ENCODE measurements at regions not wholly inside any gene's neighbourhood (a gene's known extent, or its start where the extent isn't known, plus 50 kb on each side); places are given as distances from the start of the nearest gene placed in this dataset.

DNA sequence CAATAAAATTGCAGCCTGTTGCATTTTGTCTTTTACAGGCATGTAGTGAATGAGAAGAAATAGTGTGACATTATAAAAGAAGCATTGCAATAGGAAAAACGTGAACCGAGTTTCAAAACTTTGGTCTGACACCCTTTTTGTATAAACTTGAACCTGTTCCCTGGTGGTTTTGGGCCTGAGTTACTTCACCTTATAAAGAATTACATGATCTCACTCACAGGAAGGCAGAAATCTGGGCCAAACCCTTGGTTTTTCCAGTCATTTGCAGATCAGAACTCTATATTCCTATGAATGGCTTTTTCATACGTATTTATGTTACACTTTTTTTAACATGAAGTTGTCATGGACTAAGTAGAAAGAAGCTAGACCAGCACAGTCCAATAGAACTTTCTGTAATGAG lies 138.5 kb upstream of the FLRT2 start:
- DNase-seq (ENCODE audit: low spot score) = no peak

- no peak for DNase-seq (ENCODE audit: low spot score)
Observed at GRCh38 chr14:85391892-85392291, 138.1 kb upstream of the FLRT2 start.

DNA sequence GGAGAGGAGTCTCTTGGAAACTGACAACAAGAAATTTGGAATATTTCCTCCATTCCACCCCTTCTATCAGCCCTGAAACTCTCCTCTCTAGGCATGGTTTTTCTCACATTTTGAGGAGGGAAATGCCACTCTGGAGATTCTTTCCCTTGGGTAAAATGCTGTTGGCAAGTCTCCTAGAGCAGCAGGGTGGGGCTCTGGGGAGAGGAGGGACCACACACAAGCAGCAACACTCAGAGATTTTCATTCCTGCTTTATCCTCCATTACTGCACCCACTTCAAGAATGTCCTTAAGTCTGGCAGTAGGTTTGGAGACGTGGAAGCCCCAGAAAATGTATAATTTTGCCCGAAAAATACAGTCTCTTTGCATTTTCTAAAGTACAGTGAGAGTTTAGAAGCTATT lies 130.8 kb upstream of the FLRT2 start:
- DNase-seq (ENCODE audit: low spot score) = no peak

GRCh38 chr14:85400678-85401077 lies 129.3 kb upstream of the FLRT2 start:
- no peak for DNase-seq (ENCODE audit: low spot score)

- DNase-seq (ENCODE audit: low spot score) = no peak
Observed at GRCh38 chr14:85401384-85401783, 128.6 kb upstream of the FLRT2 start.

DNA sequence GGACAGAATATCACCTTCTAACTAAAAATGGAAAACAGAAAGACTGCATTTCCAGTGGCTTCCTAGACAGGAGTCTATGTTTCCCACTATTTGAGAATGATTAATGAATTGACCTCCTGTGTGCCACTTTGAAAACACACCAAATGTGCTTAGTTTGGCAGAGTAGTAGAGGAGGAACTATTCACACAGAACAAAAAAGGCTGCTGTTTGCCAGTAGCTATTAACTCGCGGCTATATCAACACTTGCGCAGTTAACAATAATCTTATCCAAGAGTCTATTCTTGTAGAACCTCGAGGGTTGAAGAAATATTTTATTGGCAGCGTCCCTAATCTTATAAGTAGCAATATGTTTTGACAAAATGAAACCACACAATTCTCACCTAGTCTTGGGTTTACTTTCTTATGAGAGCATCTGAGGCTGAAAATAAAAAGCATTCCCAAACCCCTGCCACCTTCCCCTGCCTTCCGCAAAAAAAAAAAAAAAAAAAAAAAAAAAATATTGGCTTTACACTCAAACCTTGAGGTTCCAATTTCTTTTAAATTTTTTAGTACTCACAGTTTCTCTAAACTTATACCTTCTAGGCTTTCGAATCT lies 127.3 kb upstream of the FLRT2 start:
- no peak for DNase-seq (ENCODE audit: low spot score)

- no peak for DNase-seq (ENCODE audit: low spot score)
Observed at GRCh38 chr14:85409481-85410210, 120.3 kb upstream of the FLRT2 start.

DNA sequence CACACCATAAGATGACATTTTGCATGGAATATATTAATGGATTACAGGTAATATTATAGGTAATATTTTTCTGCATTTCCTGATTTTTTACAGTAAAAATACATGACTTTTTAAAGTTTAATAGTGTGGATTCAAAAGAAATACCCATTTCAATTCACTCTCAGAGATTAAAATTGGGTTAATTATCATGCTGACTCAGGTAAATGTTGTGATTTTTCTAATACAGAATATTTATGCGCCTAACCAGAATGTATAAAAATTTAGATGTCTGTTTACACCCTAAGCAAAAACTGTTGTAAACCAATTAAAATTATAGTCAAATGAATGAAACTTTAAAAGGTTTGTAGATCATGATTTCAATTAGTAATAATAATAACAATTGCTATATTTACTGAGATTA lies 117.2 kb upstream of the FLRT2 start:
- no peak for DNase-seq (ENCODE audit: low spot score)

DNA sequence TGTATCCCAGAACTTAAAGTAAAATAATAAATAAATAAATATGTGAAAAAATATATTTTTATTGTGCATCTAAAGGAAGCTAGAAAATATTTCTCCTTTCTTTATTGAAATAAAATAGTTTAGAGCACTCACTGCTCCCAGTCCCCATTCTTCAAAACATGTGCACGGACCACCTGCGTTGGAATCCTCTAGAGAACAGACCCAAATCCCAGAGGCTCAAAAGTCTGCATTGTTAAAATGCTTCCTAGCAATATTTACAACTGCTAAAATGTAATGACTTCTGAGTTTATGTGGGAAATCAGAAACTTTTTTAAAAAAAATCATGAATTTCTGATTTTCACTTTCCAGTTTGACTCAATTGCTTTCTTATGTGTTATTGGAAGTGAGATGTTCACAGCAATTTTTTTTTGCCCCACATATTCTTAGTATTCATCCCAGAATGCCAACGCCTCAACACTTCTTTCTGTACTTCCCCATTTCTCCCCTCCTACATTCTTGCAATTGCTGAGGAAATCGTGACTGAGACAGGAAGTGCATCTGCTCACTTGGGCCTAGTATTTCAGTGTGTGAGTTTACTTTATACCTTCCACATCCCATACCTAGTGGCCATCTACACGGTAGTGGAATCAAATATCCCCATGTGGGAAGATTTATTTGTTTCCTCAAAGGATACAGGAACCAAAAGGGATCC lies 116.0 kb upstream of the FLRT2 start:
- no peak for DNase-seq (ENCODE audit: low spot score)

DNA sequence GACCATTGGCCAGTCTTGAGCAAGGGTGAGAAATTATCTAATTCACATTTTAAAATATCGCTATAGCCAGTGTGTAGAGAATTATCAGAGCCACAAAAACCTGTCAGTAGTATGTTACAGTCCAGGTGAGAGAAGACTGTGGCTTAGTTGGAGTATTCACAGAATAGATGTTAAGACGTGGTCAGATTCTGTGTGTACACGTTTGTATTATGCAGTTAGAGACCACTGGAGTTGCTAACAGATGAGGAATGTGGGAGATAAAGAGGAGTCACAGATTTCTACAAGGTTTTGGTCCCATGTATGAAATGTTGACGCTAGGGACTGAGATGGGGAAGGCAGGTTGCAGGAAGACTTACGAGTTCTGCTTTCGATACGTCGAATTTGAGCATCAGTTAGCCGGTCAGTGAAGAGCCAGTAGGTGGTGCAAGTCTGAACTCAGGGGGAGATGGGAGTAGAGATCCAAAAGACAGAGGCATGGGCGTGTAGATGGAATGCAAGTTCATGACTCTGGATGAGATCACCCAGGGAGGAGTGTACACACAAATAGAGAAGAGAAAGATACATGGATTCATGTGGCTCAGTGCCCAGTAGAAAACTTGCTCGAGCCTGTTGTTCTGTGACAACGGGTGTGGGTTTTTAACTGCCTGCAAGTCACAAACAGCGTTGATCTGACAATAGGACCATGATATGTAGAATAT lies 114.8 kb upstream of the FLRT2 start:
- DNase-seq (ENCODE audit: low spot score) = no peak

DNA sequence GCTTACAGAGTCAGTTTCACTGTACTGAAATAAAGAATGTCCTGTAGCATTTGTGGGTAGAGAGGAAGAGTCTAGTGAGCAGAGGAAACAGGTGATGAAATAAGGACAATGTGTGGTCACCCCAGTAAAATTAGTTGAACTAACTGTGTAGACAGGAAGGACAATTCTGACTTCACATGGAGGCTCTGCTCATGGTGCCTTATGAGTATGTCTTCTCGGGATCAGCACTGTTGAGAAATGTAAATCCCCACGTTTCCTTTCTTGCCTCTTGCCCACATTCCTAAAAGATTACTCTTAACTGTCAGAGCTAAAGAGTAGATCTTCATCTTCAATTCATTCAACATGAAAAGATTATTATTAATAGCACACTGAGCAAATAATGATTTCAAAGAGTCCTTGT lies 113.2 kb upstream of the FLRT2 start:
- DNase-seq (ENCODE audit: low spot score) = no peak

DNA sequence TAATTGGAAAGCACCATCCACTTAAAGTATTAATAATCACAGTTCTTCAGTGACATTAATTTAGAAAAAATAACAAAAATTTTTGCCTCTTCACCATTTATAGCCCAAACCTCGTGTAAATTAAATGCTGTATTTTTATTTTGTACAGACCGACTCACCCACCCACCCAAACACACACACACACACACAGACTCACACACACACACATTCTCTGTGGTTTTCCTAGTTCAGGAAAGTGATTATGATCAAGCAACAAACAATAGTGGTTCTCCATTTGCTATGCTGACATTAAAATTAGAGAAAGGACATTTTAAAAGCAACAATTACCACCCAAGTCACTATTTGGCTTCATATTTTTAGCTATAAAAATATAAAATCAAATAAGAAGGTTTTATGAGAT lies 112.5 kb upstream of the FLRT2 start:
- DNase-seq (ENCODE audit: low spot score) = no peak

- DNase-seq (ENCODE audit: low spot score) = no peak
Observed at GRCh38 chr14:85418721-85419120, 111.2 kb upstream of the FLRT2 start.

DNA sequence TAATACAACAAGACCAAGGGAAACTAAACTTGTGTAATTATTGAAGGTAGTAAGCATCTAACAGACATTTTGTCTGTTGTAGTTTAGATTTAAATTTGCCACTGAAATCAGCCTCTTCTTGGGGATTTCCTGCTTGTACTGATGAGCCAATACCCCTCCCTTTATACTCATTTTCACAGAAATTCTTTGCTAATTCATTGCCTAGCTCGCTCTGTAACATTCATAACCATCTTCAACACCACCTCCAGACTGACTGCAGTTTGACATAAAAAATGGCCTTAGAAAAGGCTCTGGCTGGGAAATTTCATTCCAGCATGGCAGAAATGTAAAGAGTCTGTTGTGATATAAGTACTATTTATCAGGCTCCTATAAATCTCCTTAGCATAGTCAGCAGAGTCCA lies 109.7 kb upstream of the FLRT2 start:
- no peak for DNase-seq (ENCODE audit: low spot score)

GRCh38 chr14:85420707-85421106 lies 109.2 kb upstream of the FLRT2 start:
- DNase-seq (ENCODE audit: low spot score) = no peak

DNA sequence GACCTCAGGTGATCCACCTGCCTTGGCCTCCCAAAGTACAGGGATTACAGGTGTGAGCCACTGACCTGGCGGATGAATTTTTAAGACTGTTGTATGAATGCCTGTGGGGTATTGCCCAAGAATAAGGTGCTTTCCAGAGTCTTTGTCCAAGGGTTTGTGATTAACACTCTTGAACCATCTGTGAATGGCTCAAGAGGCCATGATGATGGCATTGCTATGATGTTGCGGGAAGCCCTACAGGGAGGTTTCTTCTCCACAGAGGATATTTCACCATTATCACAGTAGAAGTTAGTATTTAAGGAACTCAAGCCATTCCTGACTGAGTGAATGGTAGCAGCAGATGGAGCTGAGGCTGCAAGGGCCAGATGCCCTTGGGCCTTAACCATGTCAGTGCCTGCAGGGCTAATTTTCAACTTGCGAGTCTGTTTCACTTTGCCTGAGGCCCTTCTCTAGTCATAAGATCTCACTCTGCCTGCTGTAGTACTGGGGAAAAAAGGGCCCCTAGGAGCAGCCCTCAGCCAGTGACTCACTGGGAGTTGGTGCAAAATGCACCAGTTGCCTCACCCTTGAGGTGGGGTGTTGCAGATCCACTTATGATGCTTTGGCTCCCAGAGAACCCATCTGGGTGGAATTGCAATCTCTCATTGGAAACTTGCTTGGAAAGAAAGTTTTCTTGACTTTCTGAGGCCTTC lies 108.6 kb upstream of the FLRT2 start:
- DNase-seq (ENCODE audit: low spot score) = no peak

DNA sequence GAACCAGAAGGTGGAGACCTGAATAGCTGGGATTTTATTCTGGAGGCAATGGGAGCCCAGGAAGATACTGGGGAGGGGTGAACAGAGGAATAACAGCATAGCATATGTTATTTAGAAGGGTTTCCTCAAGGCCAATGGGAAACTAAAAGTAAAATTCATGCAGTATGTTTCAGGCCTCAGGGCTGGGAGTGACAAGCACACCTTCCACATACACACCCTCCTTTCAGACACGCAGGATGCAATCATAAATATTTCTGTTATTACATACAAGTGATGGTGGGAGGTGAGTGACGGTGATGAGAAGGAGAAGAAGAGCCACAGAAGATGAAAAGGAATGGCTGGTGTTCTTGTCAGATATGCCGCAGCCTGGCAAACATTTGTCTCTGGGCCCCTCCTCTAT lies 106.1 kb upstream of the FLRT2 start:
- no peak for DNase-seq (ENCODE audit: low spot score)

GRCh38 chr14:85425507-85425906 lies 104.4 kb upstream of the FLRT2 start:
- DNase-seq (ENCODE audit: low spot score) = no peak

DNA sequence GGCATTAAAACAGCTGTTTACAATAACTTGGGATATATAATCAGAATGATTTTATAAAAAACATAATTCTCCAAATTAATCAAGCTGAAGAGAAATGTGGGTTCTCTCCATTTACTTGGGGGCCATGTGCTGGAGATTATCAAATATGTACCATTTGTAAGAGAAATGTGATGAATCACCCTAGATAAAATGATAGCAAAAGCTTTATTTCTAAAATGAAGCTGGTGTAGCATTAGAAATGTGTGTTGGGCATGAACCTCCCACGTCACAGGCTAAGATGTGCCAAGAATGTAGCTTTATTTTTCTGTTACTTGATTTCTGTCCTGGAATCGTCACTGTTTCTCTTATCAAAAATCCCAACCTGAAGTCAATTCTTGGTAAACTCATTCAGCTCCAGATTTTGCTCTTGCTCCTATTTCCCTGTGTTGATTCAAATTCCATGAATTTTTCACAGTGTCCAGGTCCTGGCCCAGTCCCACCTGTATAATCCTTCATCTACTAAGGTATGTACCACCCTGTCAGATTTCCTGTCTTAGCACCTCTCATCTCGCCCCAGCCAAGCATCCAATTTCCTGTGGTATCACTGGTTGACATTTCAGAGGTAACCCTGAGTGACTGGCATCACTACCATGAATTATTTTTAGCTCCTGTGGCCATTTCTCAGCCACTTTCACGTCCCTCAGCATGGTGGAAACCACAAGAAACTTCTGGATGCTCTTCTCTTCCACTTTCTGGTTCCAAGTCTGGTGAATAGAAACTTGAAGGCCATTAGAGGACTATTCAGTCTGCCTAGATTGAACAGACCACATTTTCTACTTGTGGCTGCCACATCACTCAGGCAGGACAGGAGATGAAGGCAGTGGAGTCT lies 103.6 kb upstream of the FLRT2 start:
- DNase-seq (ENCODE audit: low spot score) = no peak

DNA sequence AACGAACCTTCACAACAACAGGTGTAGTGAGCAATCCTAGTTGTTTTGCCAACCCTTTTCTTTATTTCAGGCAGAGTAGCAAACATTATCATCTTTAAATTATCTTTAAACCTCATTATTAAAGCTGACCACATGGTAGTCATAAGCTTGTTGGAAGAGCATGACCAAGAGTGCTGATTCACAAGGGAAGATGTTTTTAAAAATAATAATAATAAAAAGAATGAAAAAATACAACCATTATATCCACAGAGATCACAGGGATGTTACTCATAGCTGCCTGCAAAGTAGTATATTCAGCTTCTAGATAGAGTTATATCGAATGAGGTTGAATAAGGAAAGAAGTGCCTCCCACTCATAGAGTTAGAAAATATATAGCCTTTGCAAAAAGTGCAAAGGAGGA lies 101.0 kb upstream of the FLRT2 start:
- no peak for DNase-seq (ENCODE audit: low spot score)

DNA sequence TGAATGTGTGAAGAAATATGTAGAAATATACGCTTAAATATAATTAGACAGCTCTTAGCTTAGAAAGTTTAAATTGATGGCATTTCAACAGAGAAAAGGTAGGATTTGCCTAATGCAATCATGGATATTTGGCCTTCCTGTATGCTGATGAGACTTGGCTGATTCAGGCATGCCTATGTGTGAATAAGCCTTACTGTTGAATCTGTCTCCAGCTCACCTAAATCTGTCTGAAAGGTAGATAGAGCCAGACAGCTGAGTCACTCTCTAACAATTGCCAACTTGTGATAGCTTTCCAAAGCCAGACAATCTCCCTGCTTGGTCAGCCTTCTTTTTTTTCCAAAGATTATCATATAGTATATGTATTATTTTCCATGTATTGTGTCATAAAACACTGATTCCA lies 92.8 kb upstream of the FLRT2 start:
- DNase-seq (ENCODE audit: low spot score) = no peak

All from hematopoietic multipotent progenitor cell treated with erythropoietin and hydrocortisone succinate and interleukin-3 and kit ligand, for 15 days (in vitro differentiated cells).